GM13977 (cell line): ENCODE measurements at regions not wholly inside any gene's neighbourhood (a gene's known extent, or its start where the extent isn't known, plus 50 kb on each side); places are given as distances from the start of the nearest gene placed in this dataset.
"Not testable (repeated sequence)": the region's sequence is repeated elsewhere in the genome, so short reads cannot be mapped to it uniquely, and the experiment has no call there.

ENCODE experiments used
- DNase-seq: peaks from one replicate; pipeline ENCODE4 v3.0.0; 2012; ENCODE audit warnings: low spot score
- CTCF ChIP-seq: IDR thresholded peaks from 2 replicates; pipeline ENCODE4 v1.5.1; 2012; ENCODE audit warnings: mild to moderate bottlenecking, control low read depth; ENCODE audit not compliant: insufficient read depth; ENCODE audit errors: extremely low read depth, missing control alignments
- in situ Hi-C: fragments of 300-500 bp; cut with MboI; formaldehyde crosslinking; loops from one replicate; pipeline ENCODE4 v1.12.0; 2022; ENCODE audit warnings: low sequenced_read_pairs, low pct_unique_long_range_greater_than_20kb, mixed read lengths, inconsistent platforms; ENCODE audit not compliant: unreplicated experiment

GRCh38 chr3:157865352-157866000, 240.7 kb downstream of the SHOX2 start:
- in situ Hi-C loops: loop anchor here (25.0 kb wide), 1 partner anchor 447 kb away; no protein-coding TSS in a partner anchor
- TF ChIP-seq CTCF: peak; percentile 88
- peak; percentile 53 for DNase-seq

DNA sequence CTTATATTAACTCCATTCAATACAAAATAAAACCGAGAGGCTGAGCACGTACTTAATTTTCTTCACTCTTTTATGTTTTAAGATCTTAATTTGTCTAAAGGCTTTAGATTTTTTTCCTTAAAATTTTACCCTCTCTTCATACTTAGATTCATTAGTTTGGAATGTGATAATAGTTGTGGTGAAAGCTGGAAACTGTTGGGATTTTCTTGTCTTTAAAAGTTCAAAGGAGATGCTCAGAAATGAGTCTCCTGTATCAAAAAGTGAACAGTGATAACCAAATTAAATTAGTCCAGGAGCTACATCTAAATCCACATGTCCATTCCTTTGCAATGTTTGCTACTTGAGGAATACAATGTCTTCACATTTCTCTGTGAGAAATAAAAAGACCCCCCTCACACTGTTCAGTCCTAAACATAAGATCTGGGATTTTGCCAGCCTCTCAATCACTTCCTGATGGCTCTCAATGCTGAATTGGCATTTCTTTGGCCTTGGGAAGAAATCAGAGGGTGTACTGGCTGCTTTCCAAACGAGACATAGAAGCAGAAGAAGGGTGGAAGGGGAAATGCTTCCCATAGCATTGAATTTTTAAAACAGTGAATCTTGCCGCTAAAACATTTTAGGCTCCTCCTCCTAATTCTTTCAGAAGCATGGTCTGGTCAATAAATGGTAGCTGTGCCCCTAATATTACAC, 245.0 kb downstream of the SHOX2 start:
- TF ChIP-seq CTCF: no peak
- in situ Hi-C loops: loop anchor here (25.0 kb wide), 1 partner anchor 451 kb away; no protein-coding TSS in a partner anchor
- no peak for DNase-seq

- TF ChIP-seq CTCF: no peak
- DNase-seq: no peak
- in situ Hi-C loops: loop anchor here (25.0 kb wide), 1 partner anchor 453 kb away; no protein-coding TSS in a partner anchor
Measured at GRCh38 chr3:157859541-157859940, 246.7 kb downstream of the SHOX2 start.

GRCh38 chr3:157858821-157859220, 247.4 kb downstream of the SHOX2 start:
- TF ChIP-seq CTCF: no peak
- in situ Hi-C loops: loop anchor here (25.0 kb wide), 1 partner anchor 453 kb away; no protein-coding TSS in a partner anchor

DNA sequence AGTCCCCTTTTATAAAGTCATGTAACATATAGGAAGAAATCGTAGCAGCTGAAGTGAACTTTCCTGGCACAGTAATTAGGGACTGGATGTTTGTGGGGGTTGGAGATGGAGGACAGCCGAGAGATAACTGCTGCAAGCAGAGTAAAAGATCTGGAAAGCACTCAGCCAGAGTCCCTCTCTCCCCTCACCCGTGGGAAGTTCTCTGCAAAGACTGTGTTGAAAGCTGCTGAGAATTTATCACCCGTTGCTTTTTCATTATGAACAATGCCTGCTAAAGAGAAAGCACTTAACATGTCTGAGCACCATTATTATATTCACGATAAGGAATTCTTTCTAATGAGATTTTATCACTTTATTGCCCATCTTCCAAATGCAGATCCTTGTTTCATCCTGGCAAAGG, 248.8 kb downstream of the SHOX2 start:
- no peak for DNase-seq
- in situ Hi-C loops: loop anchor here (25.0 kb wide), 1 partner anchor 455 kb away; no protein-coding TSS in a partner anchor
- TF ChIP-seq CTCF: no peak

More at GRCh38 chr3:157858821-157859220, 247.4 kb downstream of the SHOX2 start:
- no peak for DNase-seq

DNA sequence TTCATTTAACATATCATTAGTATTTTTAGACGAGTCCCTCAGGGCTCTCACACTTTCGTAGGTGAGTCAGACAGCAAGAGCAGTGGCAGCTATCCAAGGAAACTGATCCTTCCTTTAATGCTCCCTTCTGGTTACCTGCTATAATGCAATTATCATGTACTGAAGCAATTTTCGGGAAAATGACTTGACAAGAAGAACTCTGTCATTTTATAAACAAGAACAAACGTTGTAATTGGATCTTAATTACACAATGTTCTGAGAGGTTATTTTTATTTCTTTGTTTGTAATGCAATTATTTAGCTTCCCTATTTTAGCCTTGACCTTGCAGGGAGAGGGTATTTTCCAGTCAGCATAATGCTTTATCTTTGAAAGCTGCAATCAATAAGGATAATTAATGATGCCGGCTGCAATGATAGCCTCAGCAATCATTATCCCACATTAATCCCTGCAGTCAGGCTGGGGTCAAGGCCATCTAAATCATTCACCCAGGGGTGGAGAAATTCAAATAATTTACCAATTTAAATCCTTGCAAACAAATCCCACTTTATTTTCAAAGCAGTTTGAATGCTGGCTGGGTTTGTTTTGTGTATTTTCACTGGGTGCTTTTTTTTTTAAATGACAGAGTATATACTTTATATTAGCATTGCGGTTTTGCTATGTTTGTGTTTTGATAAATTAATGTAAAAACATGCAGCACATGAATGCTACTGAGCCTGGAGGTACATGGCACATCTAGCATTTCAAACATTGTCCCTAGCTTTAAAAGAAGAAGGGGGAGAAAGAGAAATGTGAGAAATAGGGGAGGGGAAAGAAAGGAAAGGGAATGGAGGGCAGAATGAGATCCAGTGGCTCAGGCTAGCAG, 249.9 kb downstream of the SHOX2 start:
- no peak for DNase-seq
- TF ChIP-seq CTCF: no peak
- in situ Hi-C loops: loop anchor here (25.0 kb wide), 1 partner anchor 456 kb away; no protein-coding TSS in a partner anchor

GRCh38 chr3:157845839-157846238, 260.4 kb downstream of the SHOX2 start:
- DNase-seq, in situ Hi-C loops: not testable (repeated sequence)
